Nucleus accumbens (tissue), 56 donors: ENCODE measurements at regions not wholly inside any gene's neighbourhood (a gene's known extent, or its start where the extent isn't known, plus 50 kb on each side); places are given as distances from the start of the nearest gene placed in this dataset.

ENCODE experiments used
- DNase-seq, 56 donors: peaks; one replicate each; lab custom pipeline; 2025; lab: John Stamatoyannopoulos, UW

GRCh38 chr16:82504836-82505235, 121.9 kb upstream of the CDH13 start:
- no peak for DNase-seq

- no peak for DNase-seq
These were observed 127.5 kb upstream of the CDH13 start for GRCh38 chr16:82499302-82499701.

GRCh38 chr16:82497139-82497538, 129.6 kb upstream of the CDH13 start:
- DNase-seq, result no peak

GRCh38 chr16:82488460-82488859, 138.3 kb upstream of the CDH13 start:
- no peak for DNase-seq

GRCh38 chr16:82481455-82481854, 145.3 kb upstream of the CDH13 start:
- no peak for DNase-seq

- no peak for DNase-seq
These were observed 150.0 kb upstream of the CDH13 start for GRCh38 chr16:82476786-82477185.

GRCh38 chr16:82470620-82471152, 156.1 kb upstream of the CDH13 start:
- DNase-seq, result no peak

GRCh38 chr16:82470016-82470415, 156.8 kb upstream of the CDH13 start:
- no peak for DNase-seq

- no peak for DNase-seq
These were observed 162.6 kb upstream of the CDH13 start for GRCh38 chr16:82464187-82464586.

GRCh38 chr16:82460766-82461165, 166.0 kb upstream of the CDH13 start:
- DNase-seq, result no peak

- DNase-seq, result no peak
These were observed 167.1 kb upstream of the CDH13 start for GRCh38 chr16:82459580-82460256.

- DNase-seq, result peak in 40 of 56 donors; percentile 2 to 71 (median 22)
These were observed 170.1 kb upstream of the CDH13 start for GRCh38 chr16:82456683-82457082.

- DNase-seq, result no peak
These were observed 172.2 kb upstream of the CDH13 start for GRCh38 chr16:82454566-82454965.

- no peak for DNase-seq
These were observed 172.6 kb upstream of the CDH13 start for GRCh38 chr16:82454152-82454551.

- DNase-seq, result no peak
These were observed 174.6 kb upstream of the CDH13 start for GRCh38 chr16:82452004-82452756.

GRCh38 chr16:82451449-82451848, 175.3 kb upstream of the CDH13 start:
- peak in 5 of 56 donors; percentile 1 to 41 (median 4) for DNase-seq

GRCh38 chr16:82440336-82440735, 186.4 kb upstream of the CDH13 start:
- no peak for DNase-seq

GRCh38 chr16:82439678-82440293, 187.0 kb upstream of the CDH13 start:
- no peak for DNase-seq

- DNase-seq, result no peak
These were observed 193.7 kb upstream of the CDH13 start for GRCh38 chr16:82433042-82433441.

- peak in 8 of 56 donors; percentile 2 to 35 (median 7) for DNase-seq
These were observed 194.5 kb upstream of the CDH13 start for GRCh38 chr16:82432261-82432660.

GRCh38 chr16:82425661-82426060, 201.1 kb upstream of the CDH13 start:
- no peak for DNase-seq
